PFSK-1 (cell line): ENCODE measurements at regions not wholly inside any gene's neighbourhood (a gene's known extent, or its start where the extent isn't known, plus 50 kb on each side); places are given as distances from the start of the nearest gene placed in this dataset.

ENCODE experiments used
- FOXP2 ChIP-seq: optimal IDR thresholded peaks from 2 replicates; pipeline ENCODE3; 2011; ENCODE audit warnings: borderline replicate concordance, control low read depth, inconsistent platforms; ENCODE audit not compliant: insufficient read depth; ENCODE audit errors: extremely low read length, extremely low read depth
- POLR2AphosphoS5 ChIP-seq: IDR thresholded peaks from 2 replicates; pipeline ENCODE4 v1.6.1; 2012; ENCODE audit warnings: low read depth, mild to moderate bottlenecking, control low read depth, low read length, moderate library complexity
- SIN3A ChIP-seq: IDR thresholded peaks from 2 replicates; pipeline ENCODE4 v1.6.1; 2012; ENCODE audit warnings: mild to moderate bottlenecking, low read length, moderate library complexity, borderline replicate concordance; ENCODE audit not compliant: insufficient read depth
- TAF1 ChIP-seq: IDR thresholded peaks from 2 replicates; pipeline ENCODE4 v1.6.1; 2012; ENCODE audit warnings: low read length, control low read depth, borderline replicate concordance; ENCODE audit not compliant: insufficient read depth
- TF ChIP-seq, protein P1 (sequence below), 2 experiments: IDR thresholded peaks; 2 replicates each; pipeline versions ENCODE4 v1.6.1 to v1.8.0; 2011 to 2012; ENCODE audit warnings: low read depth in 2 of 2, low read length in 2 of 2, control low read depth in 1 of 2, inconsistent platforms in 1 of 2, mild to moderate bottlenecking in 1 of 2, moderate library complexity in 1 of 2; ENCODE audit not compliant: insufficient read depth in 1 of 2

DNA sequence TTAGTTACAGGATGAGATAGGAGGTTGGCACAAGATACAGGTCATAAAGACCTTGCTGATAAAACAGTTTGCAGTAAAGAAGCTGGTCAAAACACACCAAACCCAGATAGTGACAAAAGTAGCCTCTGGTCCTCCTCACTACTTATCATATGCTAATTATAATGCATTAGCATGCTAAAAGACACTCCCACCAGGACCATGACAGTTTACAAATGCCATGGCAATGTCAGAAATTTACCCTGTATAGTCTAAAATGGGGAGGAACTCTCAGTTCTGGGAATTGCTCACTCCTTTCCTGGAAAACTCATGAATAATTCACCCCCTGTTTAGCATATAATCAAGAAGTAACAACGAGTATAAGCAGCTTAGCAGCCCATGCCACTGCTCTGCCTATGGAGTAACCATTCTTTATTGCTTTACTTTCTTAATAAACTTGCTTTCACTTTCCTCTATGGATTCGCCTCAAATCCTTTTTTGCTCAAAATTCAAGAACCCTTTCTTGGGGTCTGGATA lies 1254.4 kb downstream of the PCDH7 start:
- TF ChIP-seq TAF1, result no peak

GRCh38 chr4:31979988-31980387 lies 1259.8 kb downstream of the PCDH7 start:
- TF ChIP-seq FOXP2 (no peak), SIN3A (no peak), POLR2AphosphoS5 (no peak), TAF1 (no peak)
- TF ChIP-seq, protein P1, sequence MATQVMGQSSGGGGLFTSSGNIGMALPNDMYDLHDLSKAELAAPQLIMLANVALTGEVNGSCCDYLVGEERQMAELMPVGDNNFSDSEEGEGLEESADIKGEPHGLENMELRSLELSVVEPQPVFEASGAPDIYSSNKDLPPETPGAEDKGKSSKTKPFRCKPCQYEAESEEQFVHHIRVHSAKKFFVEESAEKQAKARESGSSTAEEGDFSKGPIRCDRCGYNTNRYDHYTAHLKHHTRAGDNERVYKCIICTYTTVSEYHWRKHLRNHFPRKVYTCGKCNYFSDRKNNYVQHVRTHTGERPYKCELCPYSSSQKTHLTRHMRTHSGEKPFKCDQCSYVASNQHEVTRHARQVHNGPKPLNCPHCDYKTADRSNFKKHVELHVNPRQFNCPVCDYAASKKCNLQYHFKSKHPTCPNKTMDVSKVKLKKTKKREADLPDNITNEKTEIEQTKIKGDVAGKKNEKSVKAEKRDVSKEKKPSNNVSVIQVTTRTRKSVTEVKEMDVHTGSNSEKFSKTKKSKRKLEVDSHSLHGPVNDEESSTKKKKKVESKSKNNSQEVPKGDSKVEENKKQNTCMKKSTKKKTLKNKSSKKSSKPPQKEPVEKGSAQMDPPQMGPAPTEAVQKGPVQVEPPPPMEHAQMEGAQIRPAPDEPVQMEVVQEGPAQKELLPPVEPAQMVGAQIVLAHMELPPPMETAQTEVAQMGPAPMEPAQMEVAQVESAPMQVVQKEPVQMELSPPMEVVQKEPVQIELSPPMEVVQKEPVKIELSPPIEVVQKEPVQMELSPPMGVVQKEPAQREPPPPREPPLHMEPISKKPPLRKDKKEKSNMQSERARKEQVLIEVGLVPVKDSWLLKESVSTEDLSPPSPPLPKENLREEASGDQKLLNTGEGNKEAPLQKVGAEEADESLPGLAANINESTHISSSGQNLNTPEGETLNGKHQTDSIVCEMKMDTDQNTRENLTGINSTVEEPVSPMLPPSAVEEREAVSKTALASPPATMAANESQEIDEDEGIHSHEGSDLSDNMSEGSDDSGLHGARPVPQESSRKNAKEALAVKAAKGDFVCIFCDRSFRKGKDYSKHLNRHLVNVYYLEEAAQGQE (IDR thresholded peaks at IDR 0.05; ENCODE audit: insufficient read depth in 1 of 2, low read depth in 2 of 2, low read length in 2 of 2), result no peak

DNA sequence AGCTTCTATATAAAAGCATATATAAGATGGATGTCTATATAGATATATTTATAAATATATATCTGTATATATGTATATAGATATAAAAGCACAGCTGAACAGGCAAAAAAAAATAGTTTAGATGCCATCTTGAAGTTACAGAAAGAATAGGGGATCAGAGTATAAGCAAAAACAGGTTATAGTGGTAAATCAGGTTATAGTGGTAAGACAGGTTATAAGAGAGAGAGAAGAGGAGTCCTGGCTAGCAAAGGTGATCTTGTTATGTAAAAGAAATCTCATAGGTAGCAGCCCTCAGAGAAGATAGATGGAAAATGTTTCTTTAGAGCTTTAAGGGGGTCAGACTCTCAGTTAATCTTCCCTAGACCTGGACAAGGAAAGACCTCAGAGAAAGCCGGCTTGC lies 1263.1 kb downstream of the PCDH7 start:
- TF ChIP-seq FOXP2, result no peak
- TF ChIP-seq POLR2AphosphoS5, result no peak
- TF ChIP-seq, protein P1 (IDR thresholded peaks at IDR 0.05; ENCODE audit: insufficient read depth in 1 of 2, low read depth in 2 of 2, low read length in 2 of 2), result no peak
- TF ChIP-seq SIN3A, result no peak
- no peak for TF ChIP-seq TAF1

DNA sequence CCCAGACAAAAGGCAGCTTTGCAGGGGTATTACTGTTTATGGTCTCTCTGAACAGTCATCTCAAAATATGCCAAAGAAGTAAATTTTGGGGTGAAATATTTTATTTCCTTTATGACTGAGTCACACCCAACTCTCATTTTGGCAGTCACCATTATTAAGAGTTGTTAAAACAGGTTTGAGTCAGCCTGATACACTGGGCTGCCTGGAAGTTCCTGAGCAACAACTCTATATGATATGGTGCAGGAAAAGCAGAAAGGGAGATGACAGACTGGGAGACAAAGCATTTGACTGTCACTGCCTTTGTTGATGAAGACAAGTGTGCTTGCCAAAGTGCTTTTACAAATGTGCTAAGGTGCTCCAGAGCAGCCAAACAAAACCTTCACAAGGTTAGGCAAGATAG lies 1263.5 kb downstream of the PCDH7 start:
- TF ChIP-seq SIN3A (no peak), FOXP2 (no peak), TAF1 (no peak), POLR2AphosphoS5 (no peak)
- TF ChIP-seq, protein P1 (IDR thresholded peaks at IDR 0.05; ENCODE audit: insufficient read depth in 1 of 2, low read depth in 2 of 2, low read length in 2 of 2), result no peak

- no peak for TF ChIP-seq SIN3A
- TF ChIP-seq, protein P1 (IDR thresholded peaks at IDR 0.05; ENCODE audit: insufficient read depth in 1 of 2, low read depth in 2 of 2, low read length in 2 of 2), result no peak
- TF ChIP-seq FOXP2, result no peak
- no peak for TF ChIP-seq TAF1
- no peak for TF ChIP-seq POLR2AphosphoS5
Observed at GRCh38 chr4:31984872-31985271, 1264.7 kb downstream of the PCDH7 start.
